ENCODE measurements at regions not wholly inside any gene's neighbourhood (a gene's known extent, or its start where the extent isn't known, plus 50 kb on each side); places are given as distances from the start of the nearest gene placed in this dataset.

DNA sequence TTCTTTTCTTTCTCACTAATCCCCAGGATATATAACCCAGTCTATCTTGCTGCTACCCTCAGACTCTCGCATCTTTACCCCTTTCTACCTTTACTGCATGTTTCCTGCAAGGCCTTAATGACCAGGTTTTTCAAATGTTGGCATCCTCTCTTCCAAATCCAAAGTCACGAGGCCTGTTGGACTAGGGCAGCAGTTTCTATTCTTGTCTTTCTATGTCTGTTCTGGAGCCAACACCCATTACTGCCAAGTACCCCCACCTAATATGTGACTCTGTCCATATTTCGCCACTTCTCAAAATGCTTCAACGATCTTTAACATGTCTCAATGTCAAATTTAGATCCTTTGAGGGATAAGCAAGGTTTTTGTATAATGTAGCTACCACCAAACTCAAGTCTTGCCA lies 443.4 kb downstream of the BMP2 start:
- TF ChIP-seq EZH2phosphoT487 (conservative IDR thresholded peaks at IDR 0.05; ENCODE audit: low read length): no peak
- TF ChIP-seq, protein P1, sequence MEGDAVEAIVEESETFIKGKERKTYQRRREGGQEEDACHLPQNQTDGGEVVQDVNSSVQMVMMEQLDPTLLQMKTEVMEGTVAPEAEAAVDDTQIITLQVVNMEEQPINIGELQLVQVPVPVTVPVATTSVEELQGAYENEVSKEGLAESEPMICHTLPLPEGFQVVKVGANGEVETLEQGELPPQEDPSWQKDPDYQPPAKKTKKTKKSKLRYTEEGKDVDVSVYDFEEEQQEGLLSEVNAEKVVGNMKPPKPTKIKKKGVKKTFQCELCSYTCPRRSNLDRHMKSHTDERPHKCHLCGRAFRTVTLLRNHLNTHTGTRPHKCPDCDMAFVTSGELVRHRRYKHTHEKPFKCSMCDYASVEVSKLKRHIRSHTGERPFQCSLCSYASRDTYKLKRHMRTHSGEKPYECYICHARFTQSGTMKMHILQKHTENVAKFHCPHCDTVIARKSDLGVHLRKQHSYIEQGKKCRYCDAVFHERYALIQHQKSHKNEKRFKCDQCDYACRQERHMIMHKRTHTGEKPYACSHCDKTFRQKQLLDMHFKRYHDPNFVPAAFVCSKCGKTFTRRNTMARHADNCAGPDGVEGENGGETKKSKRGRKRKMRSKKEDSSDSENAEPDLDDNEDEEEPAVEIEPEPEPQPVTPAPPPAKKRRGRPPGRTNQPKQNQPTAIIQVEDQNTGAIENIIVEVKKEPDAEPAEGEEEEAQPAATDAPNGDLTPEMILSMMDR (IDR thresholded peaks at IDR 0.05; ENCODE audit: insufficient read depth, low read length, poor library complexity, severe bottlenecking): no peak
- Histone ChIP-seq H3K36me3 (ENCODE audit: low read length) (no peaks in the 10 kb centered on the region), H3F3A (ENCODE audit: insufficient read depth) (no peaks in the 10 kb centered on the region), H3K4me2 (ENCODE audit: low read depth, low read length, poor library complexity, severe bottlenecking) (no peak overlapping the region), H3K4me3 (ENCODE audit: insufficient read depth, low read length, poor library complexity, severe bottlenecking) (no peak overlapping the region), H3K27me3 (ENCODE audit: low read length) (no peaks in the 10 kb centered on the region), H3K9ac (ENCODE audit: low read length) (no peak overlapping the region), H3K9me2 (replicated peaks; ENCODE audit: insufficient read depth, low read length) (no peaks in the 10 kb centered on the region), H3K9me3 (ENCODE audit: insufficient read depth, low read length) (no peaks in the 10 kb centered on the region), H2AFZ (ENCODE audit: low read depth, low read length, severe bottlenecking) (no peak overlapping the region), H3K27ac (ENCODE audit: low read depth, low read length) (no peak overlapping the region), H4K20me1 (ENCODE audit: low read depth, low read length) (no peaks in the 10 kb centered on the region), H3K79me2 (ENCODE audit: insufficient read depth, low read length) (no peaks in the 10 kb centered on the region)

DNA sequence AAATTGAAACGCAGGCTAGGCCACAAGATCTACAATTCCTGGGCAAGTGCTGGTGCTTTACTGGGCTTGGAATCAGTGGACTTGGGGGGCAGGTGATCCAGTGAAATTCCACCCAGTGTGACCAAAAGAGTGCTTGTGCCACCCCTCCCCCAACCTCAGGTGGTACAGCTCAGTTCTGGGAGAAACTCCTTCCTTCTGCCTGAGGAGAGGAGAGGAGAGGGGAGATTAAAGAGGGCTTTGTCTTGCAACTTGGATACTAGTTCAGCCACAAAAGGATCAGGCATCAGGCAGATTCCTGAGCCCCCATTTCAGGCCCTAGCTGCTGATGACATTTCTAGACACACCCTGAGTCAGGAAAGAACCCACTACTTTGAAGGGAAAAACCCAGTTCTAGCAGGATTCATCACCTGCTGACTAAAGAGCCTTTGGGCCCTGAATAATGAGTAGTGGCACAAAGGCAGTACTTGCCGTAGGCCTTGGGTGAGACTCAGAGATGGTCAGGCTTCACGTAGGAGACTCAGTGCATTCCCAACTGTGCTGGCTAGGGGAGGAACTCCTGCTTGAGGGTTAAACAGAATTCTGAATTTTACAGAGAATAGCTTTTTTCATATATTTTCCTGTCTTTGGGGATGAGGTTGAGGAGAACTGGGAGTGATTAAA lies 446.7 kb downstream of the BMP2 start:
- no peaks in the 10 kb centered on the region for H3K27me3 ChIP-seq (ENCODE audit: low read length)
- no peak overlapping the region for H3K9ac ChIP-seq (ENCODE audit: low read length)
- no peaks in the 10 kb centered on the region for H3K79me2 ChIP-seq (ENCODE audit: insufficient read depth, low read length)
- H3K27ac ChIP-seq (ENCODE audit: low read depth, low read length): no peak overlapping the region
- no peak overlapping the region for H3K4me2 ChIP-seq (ENCODE audit: low read depth, low read length, poor library complexity, severe bottlenecking)
- H2AFZ ChIP-seq (ENCODE audit: low read depth, low read length, severe bottlenecking): no peak overlapping the region
- no peak overlapping the region for H3K4me3 ChIP-seq (ENCODE audit: insufficient read depth, low read length, poor library complexity, severe bottlenecking)
- H4K20me1 ChIP-seq (ENCODE audit: low read depth, low read length): no peaks in the 10 kb centered on the region
- TF ChIP-seq EZH2phosphoT487 (conservative IDR thresholded peaks at IDR 0.05; ENCODE audit: low read length): no peak
- TF ChIP-seq, protein P1 (IDR thresholded peaks at IDR 0.05; ENCODE audit: insufficient read depth, low read length, poor library complexity, severe bottlenecking): no peak
- no peaks in the 10 kb centered on the region for H3F3A ChIP-seq (ENCODE audit: insufficient read depth)
- no peaks in the 10 kb centered on the region for H3K9me3 ChIP-seq (ENCODE audit: insufficient read depth, low read length)
- no peaks in the 10 kb centered on the region for H3K36me3 ChIP-seq (ENCODE audit: low read length)
- no peaks in the 10 kb centered on the region for H3K9me2 ChIP-seq (replicated peaks; ENCODE audit: insufficient read depth, low read length)

DNA sequence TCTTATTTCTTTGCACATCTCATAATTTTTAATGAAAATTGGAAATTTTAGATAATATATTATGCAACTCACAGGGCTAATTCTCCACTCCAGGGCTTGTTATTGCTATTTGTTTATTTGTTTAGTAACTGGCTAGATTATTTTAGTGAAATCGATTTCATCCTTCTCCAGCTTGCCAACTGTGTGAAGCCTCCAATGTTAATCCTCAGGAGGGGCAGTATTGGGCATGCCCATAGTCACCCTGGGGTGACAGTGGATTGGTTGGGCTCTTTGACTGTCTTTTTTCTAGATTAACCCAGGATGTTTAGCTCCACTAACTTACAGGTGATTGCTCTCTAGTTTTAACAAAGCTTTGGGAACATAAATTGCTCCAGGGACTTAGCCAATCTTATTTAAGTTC lies 450.1 kb downstream of the BMP2 start:
- Histone ChIP-seq H3K79me2 (ENCODE audit: insufficient read depth, low read length) (no peaks in the 10 kb centered on the region), H3K4me2 (ENCODE audit: low read depth, low read length, poor library complexity, severe bottlenecking) (no peak overlapping the region), H2AFZ (ENCODE audit: low read depth, low read length, severe bottlenecking) (no peak overlapping the region), H3K36me3 (ENCODE audit: low read length) (no peaks in the 10 kb centered on the region), H3K9me2 (replicated peaks; ENCODE audit: insufficient read depth, low read length) (no peaks in the 10 kb centered on the region), H3K27ac (ENCODE audit: low read depth, low read length) (no peak overlapping the region), H3K27me3 (ENCODE audit: low read length) (no peaks in the 10 kb centered on the region), H3K4me3 (ENCODE audit: insufficient read depth, low read length, poor library complexity, severe bottlenecking) (no peak overlapping the region), H3K9ac (ENCODE audit: low read length) (no peak overlapping the region), H3K9me3 (ENCODE audit: insufficient read depth, low read length) (no peaks in the 10 kb centered on the region), H4K20me1 (ENCODE audit: low read depth, low read length) (no peaks in the 10 kb centered on the region), H3F3A (ENCODE audit: insufficient read depth) (no peaks in the 10 kb centered on the region)
- no peak for TF ChIP-seq EZH2phosphoT487 (conservative IDR thresholded peaks at IDR 0.05; ENCODE audit: low read length)
- TF ChIP-seq, protein P1 (IDR thresholded peaks at IDR 0.05; ENCODE audit: insufficient read depth, low read length, poor library complexity, severe bottlenecking): no peak
